GF-D8 (cell line): ENCODE measurements at regions not wholly inside any gene's neighbourhood (a gene's known extent, or its start where the extent isn't known, plus 50 kb on each side); places are given as distances from the start of the nearest gene placed in this dataset.
"Not testable (repeated sequence)": the region's sequence is repeated elsewhere in the genome, so short reads cannot be mapped to it uniquely, and the experiment has no call there.

Experiments
- DNase-seq: peaks from one replicate; lab custom pipeline; 2025; lab: John Stamatoyannopoulos, UW

GRCh38 chr3:166322391-166322790 is 485.2 kb upstream of the BCHE start:
- DNase-seq = no peak

- DNase-seq = no peak
These were observed 470.6 kb upstream of the BCHE start for GRCh38 chr3:166307756-166308350.

- DNase-seq = no peak
These were observed 467.4 kb upstream of the BCHE start for GRCh38 chr3:166304584-166304983.

DNA sequence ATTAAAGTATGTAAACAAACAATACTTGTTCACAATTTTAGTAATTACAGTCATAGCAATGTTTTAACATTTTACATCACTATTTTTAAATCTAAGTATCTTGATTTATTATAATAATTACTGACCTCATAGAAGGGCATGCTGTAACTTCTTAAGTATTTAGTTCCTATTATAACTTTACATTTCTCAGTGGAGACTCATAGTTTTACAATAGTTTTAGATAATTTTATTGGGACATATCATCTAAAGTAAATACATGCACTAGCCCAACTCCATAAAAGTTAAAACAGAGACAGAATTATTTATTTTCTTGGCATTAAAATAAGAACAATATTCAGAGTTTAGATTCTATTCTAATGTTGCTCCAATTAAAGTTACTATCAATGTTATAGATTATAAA is 466.5 kb upstream of the BCHE start:
- no peak for DNase-seq

DNA sequence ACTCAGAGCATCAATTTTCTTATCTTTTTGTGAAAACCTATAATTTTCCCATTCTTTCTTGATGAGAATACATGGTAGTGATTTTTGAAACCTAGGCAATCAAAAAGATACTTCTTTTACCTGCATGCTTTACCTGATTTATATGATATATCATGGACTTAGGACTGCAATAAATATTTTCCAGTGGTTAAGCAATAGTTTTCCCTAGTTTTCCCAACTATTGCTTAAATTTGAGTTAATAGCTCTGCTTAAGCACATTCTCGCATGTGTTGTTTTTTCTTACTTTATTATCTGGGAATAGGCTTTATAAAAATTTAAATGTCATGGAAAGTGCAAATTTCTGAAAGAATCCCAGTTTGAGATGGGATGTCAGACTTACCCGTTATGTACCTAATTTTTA is 465.1 kb upstream of the BCHE start:
- no peak for DNase-seq

DNA sequence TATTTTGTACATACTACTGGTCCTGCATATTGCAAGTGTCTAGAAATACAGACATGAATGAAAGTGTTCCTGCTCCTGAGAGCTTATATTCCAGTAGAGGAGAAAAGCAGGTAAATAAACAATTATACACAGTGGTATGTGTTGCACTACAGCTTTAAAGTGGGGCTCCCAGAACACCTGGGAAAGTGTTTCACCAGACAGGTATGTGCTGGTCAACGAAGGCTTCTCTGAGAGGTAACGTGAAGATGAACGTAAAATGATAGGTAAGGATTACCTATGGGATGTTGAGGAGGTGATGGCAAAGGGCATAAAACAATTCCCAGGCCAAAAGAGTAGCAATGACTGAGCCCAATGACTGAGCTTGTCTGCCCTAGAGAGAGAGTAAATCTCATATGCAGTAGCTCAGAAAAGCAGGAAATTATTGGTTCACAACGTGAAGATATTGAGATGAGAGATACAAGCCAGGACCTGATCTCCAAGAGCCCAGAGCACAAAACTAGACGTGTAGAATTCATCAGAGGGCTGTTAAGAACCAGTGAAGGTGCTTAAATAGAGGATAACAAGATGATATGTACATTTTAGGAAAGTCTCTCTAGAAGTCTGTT is 459.1 kb upstream of the BCHE start:
- no peak for DNase-seq

DNA sequence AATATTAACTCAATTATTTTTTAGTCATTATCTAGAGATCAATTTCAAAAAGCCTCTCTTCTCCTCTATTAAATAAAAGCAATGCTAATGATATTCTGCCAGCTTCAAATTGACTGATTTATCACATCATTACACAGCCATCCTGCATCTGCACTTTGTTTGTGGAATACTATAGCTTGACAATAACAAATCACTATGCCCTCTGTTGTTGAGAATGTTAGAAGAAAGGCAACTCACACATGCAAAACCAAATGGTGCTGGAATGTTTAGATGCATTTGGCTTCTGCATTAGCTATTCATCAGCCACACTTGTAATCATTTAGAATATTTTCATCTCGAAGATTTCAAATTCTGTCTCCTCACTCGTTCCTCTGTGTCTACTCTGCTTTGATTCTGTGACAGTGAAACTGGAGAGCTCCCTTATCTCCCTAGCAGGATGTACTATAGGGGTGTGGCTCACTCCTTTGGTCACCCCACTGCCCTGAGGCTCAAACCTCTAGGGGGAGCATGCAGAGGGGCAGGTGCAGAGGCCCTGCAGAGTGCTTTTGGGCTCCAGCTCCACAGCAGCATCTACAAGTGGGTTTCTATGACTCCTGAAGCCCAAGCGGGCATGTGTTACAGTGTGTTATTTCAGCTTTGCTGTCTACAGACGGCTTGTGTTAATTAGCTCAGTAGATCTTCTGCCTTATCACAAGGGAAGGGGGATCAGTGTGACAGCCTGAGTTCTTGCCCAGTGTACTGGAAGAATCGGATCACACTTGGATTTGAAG is 454.1 kb upstream of the BCHE start:
- DNase-seq = no peak

DNA sequence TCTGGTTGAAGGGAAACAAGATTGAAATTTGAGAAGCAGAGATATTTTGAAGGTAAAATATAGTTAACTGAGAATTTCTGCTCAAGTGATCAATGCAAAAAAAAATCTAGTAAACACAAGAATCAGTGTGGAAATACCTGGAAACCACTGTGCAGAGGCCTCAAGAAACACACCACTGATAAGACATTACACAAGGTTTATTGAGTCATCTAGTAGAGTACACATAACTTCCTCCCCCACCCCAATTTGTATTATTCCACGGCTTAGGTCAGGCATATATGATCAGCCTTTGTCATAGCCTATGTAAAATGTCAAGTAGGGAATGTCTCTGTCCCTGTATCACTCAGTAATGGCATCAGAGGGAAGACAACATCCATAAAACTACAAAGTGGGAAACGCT is 447.8 kb upstream of the BCHE start:
- peak; percentile 2 for DNase-seq

- DNase-seq = no peak
These were observed 446.6 kb upstream of the BCHE start for GRCh38 chr3:166283840-166284239.

- DNase-seq = no peak
These were observed 445.7 kb upstream of the BCHE start for GRCh38 chr3:166282931-166283330.

GRCh38 chr3:166279636-166280035 is 442.4 kb upstream of the BCHE start:
- no peak for DNase-seq

GRCh38 chr3:166275024-166275390 is 437.8 kb upstream of the BCHE start:
- no peak for DNase-seq

- no peak for DNase-seq
These were observed 437.3 kb upstream of the BCHE start for GRCh38 chr3:166274351-166275023.

DNA sequence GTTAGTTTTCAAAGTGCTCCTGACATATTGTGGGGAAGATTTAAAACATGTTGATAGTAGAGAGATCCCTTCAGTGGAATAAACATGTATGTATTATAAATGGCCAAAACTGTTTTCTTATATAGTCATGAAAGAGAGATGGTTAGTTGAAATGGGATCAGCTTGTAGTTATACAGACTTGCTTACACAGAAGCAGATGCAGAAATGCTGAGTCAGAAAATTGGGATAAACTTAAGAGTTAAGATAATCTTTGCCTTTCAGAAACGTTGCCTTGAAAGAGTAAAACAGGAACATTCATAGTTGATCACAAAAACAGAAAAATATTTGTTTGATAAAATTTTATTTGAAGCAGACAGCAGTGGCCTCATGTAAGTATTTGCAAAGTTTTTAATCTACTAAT is 433.2 kb upstream of the BCHE start:
- DNase-seq = no peak

DNA sequence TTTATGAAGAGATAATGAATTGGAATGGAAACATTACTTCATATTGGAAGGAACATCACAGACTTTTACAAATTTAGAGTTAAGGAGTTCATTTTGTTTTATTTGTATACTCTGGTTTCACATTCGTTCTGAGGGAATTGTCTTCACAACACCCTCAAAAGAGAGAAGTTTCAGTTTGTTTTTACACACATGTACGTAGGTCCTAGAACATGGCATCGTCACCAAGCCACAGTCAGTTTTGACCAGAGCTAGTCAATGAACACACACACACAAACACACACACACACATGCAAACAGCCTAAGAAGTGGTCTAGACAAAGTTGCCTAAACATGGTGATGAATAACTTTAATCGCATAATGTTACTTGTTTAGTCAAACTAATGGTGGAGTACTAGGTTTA is 427.9 kb upstream of the BCHE start:
- no peak for DNase-seq

GRCh38 chr3:166263460-166263859 is 426.2 kb upstream of the BCHE start:
- no peak for DNase-seq

- not testable (repeated sequence) for DNase-seq
These were observed 421.1 kb upstream of the BCHE start for GRCh38 chr3:166258293-166258850.

GRCh38 chr3:166257715-166258114 is 420.5 kb upstream of the BCHE start:
- DNase-seq = no peak

DNA sequence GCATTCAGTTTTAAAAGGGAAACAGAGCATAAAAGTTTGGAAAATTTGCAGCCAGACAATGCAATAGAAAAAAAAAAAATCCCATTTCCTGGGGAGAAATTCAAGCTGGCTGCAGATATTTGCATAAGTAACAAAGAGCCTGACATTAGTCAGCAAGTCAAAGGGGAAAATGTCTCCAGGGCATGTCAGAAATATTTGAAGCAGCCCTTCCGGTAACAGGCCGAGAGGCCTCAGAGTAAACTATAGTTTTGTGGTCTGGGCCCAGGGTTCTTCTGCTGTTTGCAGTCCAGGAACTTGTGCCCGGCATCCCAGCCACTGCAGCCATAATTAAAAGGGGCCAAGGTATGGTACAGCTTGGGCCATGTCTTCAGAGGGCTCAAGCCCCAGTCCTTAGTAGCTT is 411.6 kb upstream of the BCHE start:
- no peak for DNase-seq

DNA sequence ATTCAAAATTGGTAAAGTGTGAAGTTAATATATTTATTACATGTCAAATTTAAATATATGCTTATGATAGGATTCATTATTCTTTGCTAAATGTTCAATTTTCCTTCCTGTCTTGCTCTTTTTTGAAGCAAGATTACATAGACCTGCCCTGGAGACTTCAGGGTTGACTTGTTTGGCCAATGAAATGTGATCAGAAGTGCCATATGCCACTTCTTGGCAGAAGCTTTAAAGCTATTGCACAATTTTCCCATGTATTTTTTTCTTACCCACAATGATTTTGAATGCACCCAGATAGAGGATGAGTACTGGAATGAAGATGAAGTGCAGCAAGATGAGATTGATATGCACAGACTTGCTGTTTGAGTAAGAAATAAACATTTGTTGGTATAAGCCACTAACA is 406.3 kb upstream of the BCHE start:
- DNase-seq = no peak

DNA sequence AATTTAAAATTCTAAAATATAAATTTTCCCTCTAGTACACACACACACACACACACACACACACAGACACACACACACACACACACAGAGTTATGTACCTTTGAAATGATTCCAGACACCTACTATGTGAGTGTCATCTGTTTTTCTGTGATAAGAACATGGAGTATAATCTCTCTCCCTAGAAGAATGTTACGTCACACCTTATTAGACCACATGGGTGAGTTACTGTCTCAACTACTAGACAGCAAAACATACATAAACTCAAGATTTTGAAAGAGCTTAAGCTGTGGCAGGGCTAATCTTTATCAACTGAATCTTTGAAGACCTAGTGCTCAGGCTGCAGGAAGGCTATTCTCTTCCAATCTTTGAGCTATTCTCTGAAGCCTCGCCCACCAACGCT is 385.9 kb upstream of the BCHE start:
- no peak for DNase-seq

DNA sequence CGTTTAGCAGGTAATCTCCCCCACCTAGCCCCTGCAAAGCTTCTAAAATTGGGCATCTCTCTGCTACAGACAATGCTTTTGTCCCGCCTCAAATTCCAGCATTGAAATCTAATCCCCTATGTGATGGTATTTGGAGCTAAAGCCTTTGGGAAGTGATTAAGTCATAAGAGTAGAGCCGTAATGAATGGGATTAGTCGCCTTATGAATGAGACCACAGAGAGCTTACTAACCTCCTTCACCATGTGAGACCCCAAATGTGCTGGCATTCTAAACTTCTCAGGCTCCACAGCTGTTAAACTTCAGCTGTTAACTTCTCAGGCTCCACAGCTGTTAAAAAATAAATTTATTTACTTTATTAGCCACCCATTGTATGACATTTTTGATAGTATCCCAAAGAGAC is 374.2 kb upstream of the BCHE start:
- no peak for DNase-seq

DNA sequence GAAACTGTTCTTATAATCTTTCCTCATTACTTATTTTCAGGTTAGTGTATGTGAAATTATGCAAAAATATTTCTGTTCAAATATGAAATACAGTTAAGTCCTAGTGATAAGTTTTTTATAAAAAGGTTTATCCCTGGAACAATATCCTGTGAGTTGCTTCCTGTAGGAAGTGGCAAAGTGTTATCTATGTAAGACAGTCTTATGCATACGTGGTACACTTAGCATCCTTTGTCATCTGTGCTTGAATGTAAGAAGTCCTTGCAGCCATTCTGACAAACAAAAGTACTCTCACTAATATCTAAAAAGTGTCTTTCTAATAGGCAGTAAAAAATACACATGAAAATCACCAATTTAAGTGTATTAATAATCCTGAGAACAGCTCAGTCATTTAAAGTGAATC is 372.5 kb upstream of the BCHE start:
- no peak for DNase-seq
